22Rv1 (cell line): ENCODE measurements at regions not wholly inside any gene's neighbourhood (a gene's known extent, or its start where the extent isn't known, plus 50 kb on each side); places are given as distances from the start of the nearest gene placed in this dataset.

ENCODE experiments used
- H3K27ac ChIP-seq: fragments of 450-650 bp; 2 replicates; pipeline ENCODE4 v1.5.1; 2017
- ZFX ChIP-seq: fragments of 450-650 bp; IDR thresholded peaks from 2 replicates; pipeline ENCODE4 v1.6.1; 2017; ENCODE audit warnings: antibody characterized with exemption, borderline replicate concordance
- TF ChIP-seq, protein P1 (sequence below): fragments of 450-650 bp; IDR thresholded peaks from 2 replicates; pipeline ENCODE4 v1.5.1; 2017; ENCODE audit warnings: mild to moderate bottlenecking

- TF ChIP-seq, protein P1, sequence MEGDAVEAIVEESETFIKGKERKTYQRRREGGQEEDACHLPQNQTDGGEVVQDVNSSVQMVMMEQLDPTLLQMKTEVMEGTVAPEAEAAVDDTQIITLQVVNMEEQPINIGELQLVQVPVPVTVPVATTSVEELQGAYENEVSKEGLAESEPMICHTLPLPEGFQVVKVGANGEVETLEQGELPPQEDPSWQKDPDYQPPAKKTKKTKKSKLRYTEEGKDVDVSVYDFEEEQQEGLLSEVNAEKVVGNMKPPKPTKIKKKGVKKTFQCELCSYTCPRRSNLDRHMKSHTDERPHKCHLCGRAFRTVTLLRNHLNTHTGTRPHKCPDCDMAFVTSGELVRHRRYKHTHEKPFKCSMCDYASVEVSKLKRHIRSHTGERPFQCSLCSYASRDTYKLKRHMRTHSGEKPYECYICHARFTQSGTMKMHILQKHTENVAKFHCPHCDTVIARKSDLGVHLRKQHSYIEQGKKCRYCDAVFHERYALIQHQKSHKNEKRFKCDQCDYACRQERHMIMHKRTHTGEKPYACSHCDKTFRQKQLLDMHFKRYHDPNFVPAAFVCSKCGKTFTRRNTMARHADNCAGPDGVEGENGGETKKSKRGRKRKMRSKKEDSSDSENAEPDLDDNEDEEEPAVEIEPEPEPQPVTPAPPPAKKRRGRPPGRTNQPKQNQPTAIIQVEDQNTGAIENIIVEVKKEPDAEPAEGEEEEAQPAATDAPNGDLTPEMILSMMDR = no peak
- no peak for TF ChIP-seq ZFX
- H3K27ac ChIP-seq = no peak overlapping the region
Observed at GRCh38 chr1:38126970-38127369, 80.4 kb upstream of the POU3F1 start.

DNA sequence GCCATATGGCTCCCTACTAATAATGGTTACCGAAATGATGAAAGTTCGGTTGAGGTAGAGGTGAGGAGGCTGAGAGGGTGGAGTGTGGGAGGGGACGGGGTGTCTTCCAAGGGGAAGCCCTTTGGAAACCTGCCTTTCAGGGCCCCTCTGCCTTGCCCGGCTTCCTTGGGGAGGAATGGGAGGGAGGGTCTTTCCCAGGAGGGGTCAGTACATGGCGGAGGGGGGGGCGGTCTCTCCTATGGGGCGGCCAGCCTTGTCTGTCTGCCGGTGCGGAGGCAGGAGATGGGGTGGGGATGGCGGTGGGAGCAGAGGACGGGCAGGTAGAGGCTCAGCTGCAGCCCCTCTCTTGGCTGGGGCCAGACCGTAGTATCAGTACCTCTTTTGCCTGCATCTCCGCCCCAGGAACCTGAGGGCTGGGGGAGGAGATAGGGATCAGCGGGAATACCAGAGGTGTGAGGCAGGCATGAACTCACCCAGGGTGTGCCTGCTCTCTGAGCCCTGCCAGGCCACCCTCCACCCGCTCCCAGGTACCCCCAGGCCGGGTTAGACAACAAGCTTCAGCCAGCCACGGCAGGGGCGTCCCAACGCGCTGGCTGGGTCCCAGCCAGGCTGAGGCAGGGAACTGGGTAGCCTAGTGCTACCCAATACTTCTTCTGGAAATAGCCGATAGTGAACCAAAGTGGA lies 79.4 kb upstream of the POU3F1 start:
- TF ChIP-seq, protein P1 = no peak
- TF ChIP-seq ZFX = no peak
- H3K27ac ChIP-seq = no peak overlapping the region

- no peak overlapping the region for H3K27ac ChIP-seq
- TF ChIP-seq ZFX = no peak
- TF ChIP-seq, protein P1 = no peak
Observed at GRCh38 chr1:38125016-38125415, 78.4 kb upstream of the POU3F1 start.

DNA sequence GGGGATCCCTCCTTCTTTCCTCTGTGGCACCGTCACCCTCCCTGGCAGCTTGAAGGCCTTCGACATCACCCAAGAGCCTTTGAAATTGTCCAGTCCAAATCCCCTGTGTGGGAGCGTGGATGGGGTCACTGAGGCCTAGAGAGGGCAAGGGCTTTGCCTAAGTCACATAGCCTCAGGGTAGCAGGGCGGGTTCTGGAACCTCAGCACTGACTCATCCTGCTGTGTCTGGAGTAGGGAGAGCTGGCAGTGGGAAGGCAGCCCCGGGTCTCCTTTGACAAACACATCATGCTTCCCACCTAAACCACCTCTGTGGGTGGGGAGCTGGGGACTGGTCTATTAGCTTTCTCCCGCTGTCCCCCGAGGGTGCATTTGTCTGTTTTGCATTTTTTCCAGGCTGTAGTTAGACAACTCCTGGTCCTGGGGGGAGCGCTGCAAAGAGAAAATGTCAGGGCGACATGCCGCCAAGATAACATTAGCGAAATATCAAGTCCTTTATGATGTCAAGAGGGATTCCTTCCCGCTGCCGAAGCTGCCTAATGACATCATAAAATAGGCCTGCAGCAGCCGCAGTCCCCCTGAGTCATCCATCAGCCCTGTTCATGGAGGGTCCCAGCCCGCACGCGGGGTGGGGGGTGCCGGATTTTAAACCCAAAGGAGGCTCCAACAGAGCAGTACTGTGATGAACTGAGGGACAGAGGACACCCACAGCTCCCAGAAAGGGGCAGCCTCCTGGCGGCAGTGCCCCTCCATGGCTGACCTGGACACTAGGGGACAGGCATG lies 77.0 kb upstream of the POU3F1 start:
- no peak for TF ChIP-seq ZFX
- TF ChIP-seq, protein P1 = no peak
- H3K27ac ChIP-seq = no peak overlapping the region

GRCh38 chr1:38121231-38121680 lies 74.7 kb upstream of the POU3F1 start:
- TF ChIP-seq ZFX = no peak
- TF ChIP-seq, protein P1 = no peak
- no peak overlapping the region for H3K27ac ChIP-seq

DNA sequence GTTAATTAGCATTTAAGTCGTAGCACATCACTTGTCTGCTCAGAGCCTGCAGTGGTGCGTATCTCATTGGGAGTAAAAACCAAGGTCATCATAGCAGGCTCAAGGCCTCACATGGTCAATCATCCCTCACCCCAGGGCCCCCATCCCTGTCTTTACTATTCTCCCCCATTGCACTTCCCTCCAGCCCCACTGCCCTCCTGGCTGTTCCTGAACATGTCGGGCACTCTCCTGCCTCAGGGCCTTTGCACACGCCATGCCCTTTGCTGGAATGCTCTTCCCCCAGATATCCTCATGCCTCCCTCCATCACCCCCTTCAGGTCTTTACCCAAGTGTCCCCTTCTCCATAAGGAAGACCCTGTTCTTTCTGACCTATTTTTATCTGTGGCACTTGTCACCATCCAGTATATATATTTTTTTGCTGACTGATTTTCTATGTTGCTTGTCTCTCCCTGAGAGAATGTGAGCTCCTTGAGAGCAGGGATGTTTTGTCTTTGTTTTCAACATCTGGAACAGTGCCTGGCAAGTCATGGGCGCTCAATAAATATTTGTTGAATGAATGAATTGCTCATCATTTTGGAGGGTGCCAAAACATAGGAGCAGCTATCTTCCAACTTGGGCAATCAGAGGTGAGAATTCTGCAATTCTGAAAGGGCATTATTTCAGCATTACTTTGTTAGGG lies 74.1 kb upstream of the POU3F1 start:
- TF ChIP-seq, protein P1 = no peak
- TF ChIP-seq ZFX = no peak
- H3K27ac ChIP-seq = no peak overlapping the region

DNA sequence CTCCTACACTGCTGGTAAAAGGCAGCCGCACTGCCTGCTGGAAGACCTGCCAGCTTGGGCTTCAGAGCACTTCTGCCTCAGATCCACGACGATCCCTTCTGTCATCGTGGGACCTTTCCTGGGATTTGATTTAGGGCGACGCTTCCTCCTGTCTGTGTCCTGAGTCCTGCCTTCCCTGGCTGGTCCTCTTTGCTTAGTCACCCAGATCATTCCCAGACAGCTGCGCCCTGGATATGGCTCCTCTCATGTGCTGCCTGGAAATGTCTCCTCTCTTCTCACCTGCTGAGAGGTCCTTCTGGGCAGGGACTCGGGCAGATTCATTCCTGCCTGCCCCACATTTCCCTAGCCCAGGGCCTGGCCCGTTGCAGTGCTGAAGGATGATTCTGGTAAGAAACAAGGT lies 72.4 kb upstream of the POU3F1 start:
- no peak overlapping the region for H3K27ac ChIP-seq
- TF ChIP-seq, protein P1 = no peak
- TF ChIP-seq ZFX = no peak
